BJ (cell line): ENCODE measurements at regions not wholly inside any gene's neighbourhood (a gene's known extent, or its start where the extent isn't known, plus 50 kb on each side); places are given as distances from the start of the nearest gene placed in this dataset.

ENCODE experiments used
- CTCF ChIA-PET: fragments of 350-600 bp; formaldehyde crosslinking; extraction: SDS; loops from one replicate; lab custom pipeline; 2021; ENCODE audit warnings: antibody characterized with exemption, inconsistent platforms; lab: Yijun Ruan, JAX
- POLR2A ChIA-PET: fragments of 300-600 bp; sonication (Branson Sonifier 250); formaldehyde crosslinking; extraction: SDS; loops from one replicate; lab custom pipeline; 2021; ENCODE audit warnings: antibody characterized with exemption; lab: Charles Lee
- DNase-seq: peaks from one replicate; pipeline ENCODE4 v3.0.0-alpha.2; 2011; ENCODE audit warnings: low read depth
- H3K27me3 ChIP-seq: 2 replicates; pipeline ENCODE4 v1.6.0; 2011; ENCODE audit warnings: low read length; ENCODE audit not compliant: control insufficient read depth, insufficient read depth
- H3K36me3 ChIP-seq: 2 replicates; pipeline ENCODE4 v1.5.1; 2011; ENCODE audit warnings: low read length; ENCODE audit not compliant: control insufficient read depth, insufficient read depth
- H3K4me3 ChIP-seq: 2 replicates; pipeline ENCODE4 v1.5.1; 2011; ENCODE audit warnings: low read depth, mild to moderate bottlenecking, control low read depth, low read length
- TF ChIP-seq, protein P1 (sequence below): IDR thresholded peaks from 2 replicates; pipeline ENCODE4 v1.5.1; 2011; ENCODE audit warnings: low read depth, mild to moderate bottlenecking, control low read depth, inconsistent platforms, low read length, moderate library complexity; ENCODE audit not compliant: insufficient read depth

DNA sequence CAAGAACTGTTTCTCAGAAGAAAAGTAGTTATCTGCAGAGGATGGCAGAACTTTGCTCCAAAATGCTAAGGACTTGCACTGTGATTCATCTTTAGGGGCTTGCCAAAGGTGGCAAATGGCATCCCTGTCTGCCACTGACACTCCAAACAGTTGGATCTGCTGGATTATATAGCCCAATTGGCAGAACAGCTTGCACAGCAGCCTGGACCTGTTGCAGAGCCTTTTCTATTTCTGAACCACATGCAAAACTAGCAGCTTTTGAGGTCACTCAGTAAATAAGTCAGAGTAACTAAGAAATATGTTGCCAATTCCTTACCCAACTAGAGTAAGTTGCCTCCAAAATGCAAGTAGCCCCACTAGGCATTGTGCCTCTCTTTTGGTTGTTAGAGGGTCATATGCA is 397.5 kb upstream of the NOVA1 start:
- ChIA-PET POLR2A (no interaction called here), CTCF (no interaction called here)
- Histone ChIP-seq H3K4me3 (no peak overlapping the region), H3K27me3 (no peaks in the 10 kb centered on the region), H3K36me3 (no peaks in the 10 kb centered on the region)
- TF ChIP-seq, protein P1, sequence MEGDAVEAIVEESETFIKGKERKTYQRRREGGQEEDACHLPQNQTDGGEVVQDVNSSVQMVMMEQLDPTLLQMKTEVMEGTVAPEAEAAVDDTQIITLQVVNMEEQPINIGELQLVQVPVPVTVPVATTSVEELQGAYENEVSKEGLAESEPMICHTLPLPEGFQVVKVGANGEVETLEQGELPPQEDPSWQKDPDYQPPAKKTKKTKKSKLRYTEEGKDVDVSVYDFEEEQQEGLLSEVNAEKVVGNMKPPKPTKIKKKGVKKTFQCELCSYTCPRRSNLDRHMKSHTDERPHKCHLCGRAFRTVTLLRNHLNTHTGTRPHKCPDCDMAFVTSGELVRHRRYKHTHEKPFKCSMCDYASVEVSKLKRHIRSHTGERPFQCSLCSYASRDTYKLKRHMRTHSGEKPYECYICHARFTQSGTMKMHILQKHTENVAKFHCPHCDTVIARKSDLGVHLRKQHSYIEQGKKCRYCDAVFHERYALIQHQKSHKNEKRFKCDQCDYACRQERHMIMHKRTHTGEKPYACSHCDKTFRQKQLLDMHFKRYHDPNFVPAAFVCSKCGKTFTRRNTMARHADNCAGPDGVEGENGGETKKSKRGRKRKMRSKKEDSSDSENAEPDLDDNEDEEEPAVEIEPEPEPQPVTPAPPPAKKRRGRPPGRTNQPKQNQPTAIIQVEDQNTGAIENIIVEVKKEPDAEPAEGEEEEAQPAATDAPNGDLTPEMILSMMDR: no peak
- DNase-seq: no peak

DNA sequence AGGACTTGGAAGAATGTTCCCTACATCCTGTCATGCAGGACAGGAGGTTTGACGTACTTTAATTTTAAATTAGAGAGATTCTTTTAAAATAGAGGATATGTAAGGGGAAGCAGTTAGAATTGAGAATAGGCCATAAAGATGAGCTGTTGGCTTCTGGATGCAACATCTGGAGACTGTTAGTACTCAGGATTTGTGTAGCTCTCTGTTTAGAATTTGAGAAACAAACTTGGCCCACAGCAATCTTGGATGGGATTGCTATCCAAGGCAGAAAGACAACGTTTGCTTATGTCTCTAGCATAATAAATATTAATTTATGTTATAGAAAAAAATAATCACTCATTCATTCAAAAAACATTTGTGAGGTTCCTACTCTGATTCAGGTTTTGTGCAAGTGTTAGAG is 398.4 kb upstream of the NOVA1 start:
- DNase-seq: no peak
- H3K36me3 ChIP-seq: no peaks in the 10 kb centered on the region
- H3K4me3 ChIP-seq: no peak overlapping the region
- H3K27me3 ChIP-seq: no peaks in the 10 kb centered on the region
- POLR2A ChIA-PET: no interaction called here
- TF ChIP-seq, protein P1: no peak
- CTCF ChIA-PET: no interaction called here

DNA sequence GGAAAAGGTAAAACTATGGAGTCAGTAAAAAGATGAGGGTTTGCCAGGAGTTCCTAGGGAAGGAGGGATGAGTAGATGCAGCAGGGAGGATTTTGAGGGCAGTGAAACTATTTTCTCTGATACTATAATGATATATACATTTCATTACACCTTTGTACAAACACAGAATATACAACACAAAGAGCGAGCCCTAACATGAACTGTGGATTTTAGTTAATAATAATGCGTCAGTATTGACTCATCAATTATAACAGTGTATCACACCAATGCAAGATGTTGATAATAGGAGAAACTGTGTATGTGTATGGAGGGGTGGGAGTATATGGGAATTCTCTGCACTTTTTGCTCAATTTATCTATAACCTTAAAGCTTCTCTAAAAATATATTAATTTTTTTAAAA is 404.3 kb upstream of the NOVA1 start:
- ChIA-PET CTCF (no interaction called here), POLR2A (no interaction called here)
- H3K27me3 ChIP-seq: no peaks in the 10 kb centered on the region
- no peak for DNase-seq
- H3K4me3 ChIP-seq: no peak overlapping the region
- TF ChIP-seq, protein P1: no peak
- H3K36me3 ChIP-seq: no peaks in the 10 kb centered on the region

DNA sequence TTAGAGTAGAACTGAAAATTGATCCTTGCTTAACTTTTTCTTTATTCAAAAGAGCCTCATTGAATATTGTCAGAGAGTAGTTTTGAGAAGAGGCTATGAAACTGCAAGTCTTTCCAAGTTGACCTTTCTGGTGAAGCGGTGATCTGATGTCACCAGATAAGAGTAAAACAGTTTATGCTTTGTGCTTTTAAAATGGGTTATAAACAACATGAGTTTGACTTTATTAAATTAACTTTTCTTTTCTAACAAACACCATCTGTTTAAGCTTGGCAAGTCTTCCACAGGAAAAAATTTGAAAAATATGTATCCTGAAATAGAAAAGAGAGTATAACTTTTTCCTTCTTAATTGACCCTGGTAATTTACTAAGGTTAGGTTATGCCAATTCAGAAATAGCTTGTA is 408.7 kb upstream of the NOVA1 start:
- ChIA-PET POLR2A (no interaction called here), CTCF (no interaction called here)
- H3K36me3 ChIP-seq: no peaks in the 10 kb centered on the region
- TF ChIP-seq, protein P1: no peak
- no peak for DNase-seq
- no peak overlapping the region for H3K4me3 ChIP-seq
- H3K27me3 ChIP-seq: no peaks in the 10 kb centered on the region

- Histone ChIP-seq H3K36me3 (no peaks in the 10 kb centered on the region), H3K4me3 (no peak overlapping the region), H3K27me3 (no peaks in the 10 kb centered on the region)
- POLR2A ChIA-PET: no interaction called here
- TF ChIP-seq, protein P1: no peak
- DNase-seq: no peak
- CTCF ChIA-PET: no interaction called here
These were observed 410.4 kb upstream of the NOVA1 start for GRCh38 chr14:27008187-27008586.
